Endothelial cell of umbilical vein (primary cell): ENCODE measurements at regions not wholly inside any gene's neighbourhood (a gene's known extent, or its start where the extent isn't known, plus 50 kb on each side); places are given as distances from the start of the nearest gene placed in this dataset.

Experiments
- BruUV-seq: library from RNA; stranded (reverse); fragments of 400-500 nt; replicated peaks from 2 replicates; lab custom pipeline; 2021; lab: Mats Ljungman, UMichigan
- CTCF ChIA-PET: fragments of 300-600, 350-600 bp; sonication (Branson Sonifier 250); formaldehyde crosslinking; loops from one replicate; lab custom pipeline; 2021; ENCODE audit warnings: antibody characterized with exemption, inconsistent platforms; lab: Charles Lee
- POLR2A ChIA-PET: fragments of 300-600, 350-600 bp; sonication (Branson Sonifier 250); formaldehyde crosslinking; loops from one replicate; lab custom pipeline; 2021; ENCODE audit warnings: antibody characterized with exemption, inconsistent platforms; lab: Charles Lee
- DNase-seq: peaks from one replicate; pipeline ENCODE4 v3.0.0-alpha.2; 2011; ENCODE audit warnings: low read depth, low spot score
- FAIRE-seq: peaks from 2 replicates; lab custom pipeline; 2011; peaks lifted over from hg19 to GRCh38; lab: Jason Lieb, UNC
- H2AFZ ChIP-seq: 2 replicates; pipeline ENCODE4 v1.6.0; 2012; ENCODE audit warnings: low read depth, low read length, control low read depth, inconsistent platforms
- H3K27ac ChIP-seq: 2 replicates; pipeline ENCODE4 v1.5.1; 2011; ENCODE audit warnings: low read depth, mild to moderate bottlenecking, control low read depth, low read length, moderate library complexity; ENCODE audit not compliant: insufficient read depth
- H3K27me3 ChIP-seq, 2 experiments: 2 replicates each; pipeline versions ENCODE4 v1.6.0 to v1.6.1; 2011; ENCODE audit warnings: low read length in 2 of 2, mixed read lengths in 1 of 2; ENCODE audit not compliant: control insufficient read depth in 2 of 2, insufficient read depth in 2 of 2
- H3K36me3 ChIP-seq, 2 experiments: 2 replicates in 1 of 2; 3 replicates in 1 of 2; pipeline ENCODE4 v1.5.1; 2011; ENCODE audit warnings: low read length in 2 of 2, mild to moderate bottlenecking in 1 of 2, moderate library complexity in 1 of 2; ENCODE audit not compliant: control insufficient read depth in 2 of 2, insufficient read depth in 2 of 2; ENCODE audit errors: extremely low read depth in 1 of 2
- H3K4me1 ChIP-seq: 3 replicates; pipeline ENCODE4 v1.5.1; 2011; ENCODE audit warnings: mild to moderate bottlenecking, low read length; ENCODE audit not compliant: control insufficient read depth, insufficient read depth; ENCODE audit errors: extremely low read depth
- H3K4me2 ChIP-seq: 2 replicates; pipeline ENCODE4 v1.6.1; 2011; ENCODE audit warnings: low read length, control low read depth, mixed read lengths; ENCODE audit not compliant: insufficient read depth
- H3K4me3 ChIP-seq, 3 experiments: fragments of 200-600 bp in 1 of 3; sonication (generic), shearing (Covaris generic) in 1 of 3; replicated peaks in 1 of 3; 2 replicates each; pipeline ENCODE4 v1.5.1; 2011 to 2016; ENCODE audit warnings: control low read depth in 3 of 3, low read length in 3 of 3, mild to moderate bottlenecking in 2 of 3, inconsistent platforms in 1 of 3, low read depth in 1 of 3, moderate library complexity in 1 of 3; ENCODE audit not compliant: insufficient read depth in 1 of 3
- H3K79me2 ChIP-seq: 2 replicates; pipeline ENCODE4 v1.6.0; 2012; ENCODE audit warnings: low read length, inconsistent platforms; ENCODE audit not compliant: control insufficient read depth, insufficient read depth
- H3K9ac ChIP-seq: replicated peaks from 2 replicates; pipeline ENCODE3; 2011; ENCODE audit warnings: low read length, control low read depth; ENCODE audit not compliant: insufficient read depth; ENCODE audit errors: extremely low read depth
- H3K9me1 ChIP-seq: replicated peaks from 3 replicates; pipeline ENCODE4 v1.6.0; 2011; ENCODE audit warnings: mild to moderate bottlenecking, low read length; ENCODE audit not compliant: control insufficient read depth, insufficient read depth; ENCODE audit errors: extremely low read depth
- H3K9me3 ChIP-seq: replicated peaks from 2 replicates; pipeline ENCODE4 v1.5.1; 2012; ENCODE audit warnings: low read length, inconsistent platforms; ENCODE audit not compliant: control insufficient read depth, insufficient read depth
- H4K20me1 ChIP-seq: replicated peaks from 2 replicates; pipeline ENCODE3; 2011; ENCODE audit warnings: mild to moderate bottlenecking, low read length; ENCODE audit not compliant: control insufficient read depth, insufficient read depth; ENCODE audit errors: extremely low read depth
- EZH2 ChIP-seq: IDR thresholded peaks from 2 replicates; pipeline ENCODE4 v1.6.1; 2012; ENCODE audit warnings: borderline replicate concordance, low read depth, mild to moderate bottlenecking, moderate library complexity, low read length, inconsistent platforms; ENCODE audit not compliant: severe bottlenecking
- FOS ChIP-seq: IDR thresholded peaks from 2 replicates; pipeline ENCODE4 v1.6.1; 2011; ENCODE audit warnings: mild to moderate bottlenecking, low read length, moderate library complexity, borderline replicate concordance; ENCODE audit not compliant: insufficient read depth
- GATA2 ChIP-seq: IDR thresholded peaks from 2 replicates; pipeline ENCODE4 v1.7.0; 2011; ENCODE audit warnings: low read depth, mild to moderate bottlenecking, moderate library complexity, mixed read lengths, low read length; ENCODE audit not compliant: insufficient read length, insufficient read depth
- JUN ChIP-seq: IDR thresholded peaks from 2 replicates; pipeline ENCODE4 v1.6.1; 2011; ENCODE audit warnings: borderline replicate concordance, low read depth; ENCODE audit not compliant: insufficient read length, insufficient read depth
- MYC ChIP-seq: IDR thresholded peaks from one replicate; pipeline ENCODE4 v1.6.1; 2011; ENCODE audit warnings: mild to moderate bottlenecking, low read depth, low read length
- POLR2A ChIP-seq: IDR thresholded peaks from 2 replicates; pipeline ENCODE4 v1.6.1; 2012; ENCODE audit warnings: low read depth, mild to moderate bottlenecking, control low read depth, low read length
- POLR2AphosphoS5 ChIP-seq: IDR thresholded peaks from 2 replicates; pipeline ENCODE4 v1.6.1; 2012; ENCODE audit warnings: low read depth, mild to moderate bottlenecking, control low read depth, low read length, moderate library complexity; ENCODE audit not compliant: insufficient read depth
- dilution Hi-C: fragments of 300-500 bp; cut with MboI; formaldehyde crosslinking; loops from one replicate; pipeline ENCODE4 v1.15.0; 2019; ENCODE audit warnings: low sequenced_read_pairs; ENCODE audit not compliant: extremely low pct_ligation_motif_present
- intact Hi-C: fragments of 100-400 bp; cut with micrococcal nuclease; formaldehyde crosslinking; loops from one replicate; pipeline ENCODE4 v1.10.0; 2022
- TF ChIP-seq, protein P1 (sequence below): IDR thresholded peaks from 2 replicates; pipeline ENCODE4 v1.6.1; 2011; ENCODE audit not compliant: insufficient read depth, insufficient read length
- TF ChIP-seq, protein P2 (sequence below), 2 donors: IDR thresholded peaks; 1 replicate in 1 of 2; 2 replicates in 1 of 2; pipeline ENCODE4 v1.5.1; 2011; ENCODE audit warnings: low read length in 2 of 2, mild to moderate bottlenecking in 2 of 2, moderate library complexity in 2 of 2, control low read depth in 1 of 2, inconsistent platforms in 1 of 2, low read depth in 1 of 2; ENCODE audit not compliant: insufficient read depth in 1 of 2; ENCODE audit errors: extremely low read depth in 1 of 2

DNA sequence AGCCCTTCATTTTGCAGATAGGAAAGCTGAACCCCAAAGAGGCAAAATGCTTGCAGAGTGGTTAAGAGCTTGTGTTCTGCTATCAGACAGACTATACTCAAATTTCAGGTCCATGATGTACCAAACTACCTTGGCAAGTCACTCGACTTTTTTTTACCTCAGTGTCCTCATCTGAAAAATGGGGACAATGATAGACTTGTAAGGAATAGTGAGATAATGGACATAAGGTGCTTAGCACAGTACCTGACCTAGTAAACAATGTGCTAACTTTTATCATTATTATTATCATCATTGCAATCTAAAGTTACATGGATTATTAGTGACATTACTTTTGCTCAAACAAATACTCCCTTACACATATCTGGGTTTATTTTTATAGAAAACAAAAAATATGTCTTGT is 79.4 kb upstream of the ARID5B start:
- FAIRE-seq: no peak
- no peak overlapping the region for H3K4me2 ChIP-seq

More for the DNA sequence above, 79.4 kb upstream of the ARID5B start:
- DNase-seq: no peak
- no peaks in the 10 kb centered on the region for H3K4me1 ChIP-seq
- H3K9me3 ChIP-seq: no peaks in the 10 kb centered on the region
- no peak overlapping the region for H3K4me3 ChIP-seq
- H3K36me3 ChIP-seq: no peaks in the 10 kb centered on the region
- TF ChIP-seq EZH2 (no peak), FOS (no peak), POLR2A (no peak), MYC (no peak), GATA2 (no peak), JUN (no peak), POLR2AphosphoS5 (no peak)
- TF ChIP-seq, protein P1, sequence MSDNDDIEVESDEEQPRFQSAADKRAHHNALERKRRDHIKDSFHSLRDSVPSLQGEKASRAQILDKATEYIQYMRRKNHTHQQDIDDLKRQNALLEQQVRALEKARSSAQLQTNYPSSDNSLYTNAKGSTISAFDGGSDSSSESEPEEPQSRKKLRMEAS: no peak
- TF ChIP-seq, protein P2, sequence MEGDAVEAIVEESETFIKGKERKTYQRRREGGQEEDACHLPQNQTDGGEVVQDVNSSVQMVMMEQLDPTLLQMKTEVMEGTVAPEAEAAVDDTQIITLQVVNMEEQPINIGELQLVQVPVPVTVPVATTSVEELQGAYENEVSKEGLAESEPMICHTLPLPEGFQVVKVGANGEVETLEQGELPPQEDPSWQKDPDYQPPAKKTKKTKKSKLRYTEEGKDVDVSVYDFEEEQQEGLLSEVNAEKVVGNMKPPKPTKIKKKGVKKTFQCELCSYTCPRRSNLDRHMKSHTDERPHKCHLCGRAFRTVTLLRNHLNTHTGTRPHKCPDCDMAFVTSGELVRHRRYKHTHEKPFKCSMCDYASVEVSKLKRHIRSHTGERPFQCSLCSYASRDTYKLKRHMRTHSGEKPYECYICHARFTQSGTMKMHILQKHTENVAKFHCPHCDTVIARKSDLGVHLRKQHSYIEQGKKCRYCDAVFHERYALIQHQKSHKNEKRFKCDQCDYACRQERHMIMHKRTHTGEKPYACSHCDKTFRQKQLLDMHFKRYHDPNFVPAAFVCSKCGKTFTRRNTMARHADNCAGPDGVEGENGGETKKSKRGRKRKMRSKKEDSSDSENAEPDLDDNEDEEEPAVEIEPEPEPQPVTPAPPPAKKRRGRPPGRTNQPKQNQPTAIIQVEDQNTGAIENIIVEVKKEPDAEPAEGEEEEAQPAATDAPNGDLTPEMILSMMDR (IDR thresholded peaks at IDR 0.05; ENCODE audit: extremely low read depth in 1 of 2, insufficient read depth in 1 of 2, low read depth in 1 of 2, low read length in 2 of 2): no peak
- H3K27ac ChIP-seq: no peak overlapping the region
- POLR2A ChIA-PET: no interaction called here
- H4K20me1 ChIP-seq: no peaks in the 10 kb centered on the region
- no peaks in the 10 kb centered on the region for H3K27me3 ChIP-seq
- H3K9me1 ChIP-seq: no peaks in the 10 kb centered on the region
- no TSS peak for BruUV-seq
- H3K9ac ChIP-seq: no peak overlapping the region
- intact Hi-C loops: no loop called here
- H3K79me2 ChIP-seq: no peaks in the 10 kb centered on the region
- dilution Hi-C loops: no loop called here
- CTCF ChIA-PET: interaction anchor here (1.0 to 1.8 kb wide), 5 partner anchors 13 to 75 kb away, joined by 3 to 11 read pairs (median 4); no protein-coding TSS in a partner anchor
- H2AFZ ChIP-seq: no peak overlapping the region
